HepG2 (cell line): ENCODE measurements at regions not wholly inside any gene's neighbourhood (a gene's known extent, or its start where the extent isn't known, plus 50 kb on each side); places are given as distances from the start of the nearest gene placed in this dataset.

ENCODE experiments used
- ATAC-seq: fragments of 200-7000 bp; cut with Tn5 transposase; 3 replicates; pipeline ENCODE4 v1.9.1; 2020; ENCODE audit warnings: mild to moderate bottlenecking, moderate library complexity
- BruUV-seq: library from RNA; stranded (reverse); fragments of 400-500 nt; replicated peaks from 2 replicates; lab custom pipeline; 2021; lab: Mats Ljungman, UMichigan
- CTCF ChIA-PET: fragments of 300-600 bp; formaldehyde crosslinking; extraction: SDS; loops from one replicate; lab custom pipeline; 2021; ENCODE audit warnings: low total read pairs, inconsistent platforms, low intra/inter-chr PET ratio; lab: Yijun Ruan, JAX
- POLR2A ChIA-PET: fragments of 350-600 bp; sonication (Branson Sonifier 250); formaldehyde crosslinking; loops from one replicate; lab custom pipeline; 2020; ENCODE audit warnings: antibody characterized with exemption, inconsistent platforms; lab: Yijun Ruan, JAX
- DNase-seq: peaks from one replicate; pipeline ENCODE4 v3.0.0-alpha.2; 2015; ENCODE audit warnings: low spot score
- FAIRE-seq: peaks from 3 replicates; lab custom pipeline; 2011; peaks lifted over from hg19 to GRCh38; lab: Jason Lieb, UNC
- H2AFZ ChIP-seq: one replicate; pipeline ENCODE4 v1.6.1; 2011; ENCODE audit warnings: low read length, inconsistent platforms
- H3K27ac ChIP-seq: fragments of 300-600 bp; 3 replicates; pipeline ENCODE4 v1.8.0; 2011; ENCODE audit warnings: mixed run types, mild to moderate bottlenecking, mixed read lengths, low read length, inconsistent platforms; ENCODE audit not compliant: insufficient read depth; ENCODE audit errors: extremely low read length
- H3K27me3 ChIP-seq, 2 experiments: fragments of 200-600 bp in 1 of 2; 2 replicates in 1 of 2; 3 replicates in 1 of 2; pipeline versions ENCODE4 v1.6.0 to v1.8.0; 2011; ENCODE audit warnings: low read length in 2 of 2, mild to moderate bottlenecking in 2 of 2, moderate library complexity in 2 of 2, inconsistent platforms in 1 of 2; ENCODE audit not compliant: insufficient read depth in 2 of 2, control insufficient read depth in 1 of 2
- H3K36me3 ChIP-seq, 2 experiments: fragments of 200-600 bp in 1 of 2; replicated peaks in 1 of 2; 2 replicates in 1 of 2; 3 replicates in 1 of 2; pipeline versions ENCODE4 v1.5.1 to v1.8.0; 2011; ENCODE audit warnings: low read length in 2 of 2, inconsistent platforms in 1 of 2; ENCODE audit not compliant: insufficient read depth in 2 of 2, control insufficient read depth in 1 of 2
- H3K4me1 ChIP-seq: 2 replicates; pipeline ENCODE4 v1.5.1; 2012; ENCODE audit warnings: low read length, inconsistent platforms; ENCODE audit not compliant: insufficient read depth
- H3K4me2 ChIP-seq: 2 replicates; pipeline ENCODE4 v1.6.0; 2011; ENCODE audit warnings: low read depth, low read length, inconsistent platforms
- H3K4me3 ChIP-seq, 3 experiments: fragments of 200-600 bp in 1 of 3; sonication (generic), shearing (Covaris generic) in 1 of 3; replicated peaks in 1 of 3; 2 replicates each; pipeline ENCODE4 v1.5.1; 2011 to 2016; ENCODE audit warnings: low read length in 3 of 3, inconsistent platforms in 2 of 3, low read depth in 2 of 3, mild to moderate bottlenecking in 2 of 3, control low read depth in 1 of 3, mixed read lengths in 1 of 3; ENCODE audit not compliant: insufficient read depth in 1 of 3
- H3K79me2 ChIP-seq: one replicate; pipeline ENCODE4 v1.6.1; 2011; ENCODE audit warnings: low read length, inconsistent platforms; ENCODE audit not compliant: insufficient read depth
- H3K9ac ChIP-seq: 2 replicates; pipeline ENCODE4 v1.6.0; 2011; ENCODE audit warnings: mild to moderate bottlenecking, low read depth, low read length, inconsistent platforms; ENCODE audit not compliant: insufficient read depth
- H3K9me3 ChIP-seq: 2 replicates; pipeline ENCODE4 v1.5.1; 2012; ENCODE audit warnings: mild to moderate bottlenecking, low read length
- H4K20me1 ChIP-seq: 2 replicates; pipeline ENCODE4 v1.6.0; 2011; ENCODE audit warnings: inconsistent platforms, mild to moderate bottlenecking, low read length, moderate library complexity; ENCODE audit not compliant: insufficient read depth
- MAFF ChIP-seq: IDR thresholded peaks from 2 replicates; pipeline ENCODE4 v1.6.1; 2011; ENCODE audit warnings: low read depth, low read length, improper control_type of control experiment
- NR3C1 ChIP-seq: sonication (generic); formaldehyde crosslinking; IDR thresholded peaks from 2 replicates; pipeline ENCODE4 v1.4.0; 2020; ENCODE audit warnings: missing genetic modification reagents
- TARDBP ChIP-seq: sonication (generic); formaldehyde crosslinking; IDR thresholded peaks from 2 replicates; pipeline ENCODE4 v1.8.0; 2022; ENCODE audit warnings: mild to moderate bottlenecking, missing genetic modification reagents
- ZBTB2 ChIP-seq: sonication (generic); formaldehyde crosslinking; IDR thresholded peaks from 2 replicates; pipeline ENCODE4 v1.8.0; 2022; ENCODE audit warnings: low read depth, missing genetic modification reagents
- ZNF251 ChIP-seq: sonication (generic); formaldehyde crosslinking; IDR thresholded peaks from 2 replicates; pipeline ENCODE4 v1.9.0; 2021; ENCODE audit warnings: mild to moderate bottlenecking, missing genetic modification reagents
- ZNF275 ChIP-seq: sonication (generic); formaldehyde crosslinking; IDR thresholded peaks from 2 replicates; pipeline ENCODE4 v1.8.0; 2022; ENCODE audit warnings: missing genetic modification reagents, mild to moderate bottlenecking, inconsistent platforms, borderline replicate concordance
- ZNF512B ChIP-seq: sonication (generic); formaldehyde crosslinking; IDR thresholded peaks from 2 replicates; pipeline ENCODE4 v1.5.1; 2020; ENCODE audit warnings: missing genetic modification reagents, mild to moderate bottlenecking, borderline replicate concordance
- ZNF713 ChIP-seq: sonication (generic); formaldehyde crosslinking; IDR thresholded peaks from 2 replicates; pipeline ENCODE4 v1.4.0; 2020; ENCODE audit warnings: mild to moderate bottlenecking, missing genetic modification reagents
- ZSCAN12 ChIP-seq: sonication (generic); formaldehyde crosslinking; IDR thresholded peaks from 2 replicates; pipeline ENCODE4 v1.9.0; 2021; ENCODE audit warnings: mild to moderate bottlenecking, missing genetic modification reagents
- in situ Hi-C: cut with HindIII; loops from 2 replicates; pipeline ENCODE4 v1.10.0; 2017; ENCODE audit warnings: low pct_unique_long_range_greater_than_20kb; ENCODE audit not compliant: extremely low pct_ligation_motif_present
- intact Hi-C: fragments of 100-400 bp; cut with micrococcal nuclease; formaldehyde crosslinking; loops from one replicate; pipeline ENCODE4 v1.10.0; 2022; ENCODE audit not compliant: unreplicated experiment

GRCh38 chr21:27805696-27806095 is 838.8 kb upstream of the ADAMTS5 start:
- H3K4me1 ChIP-seq, result no peaks in the 10 kb centered on the region
- no peak overlapping the region for H3K4me2 ChIP-seq
- H3K27ac ChIP-seq, result no peak overlapping the region
- TF ChIP-seq ZSCAN12 (CRISPR knock-in tag), result no peak
- TF ChIP-seq ZNF251 (CRISPR knock-in tag), result no peak
- no peak for TF ChIP-seq ZNF275 (CRISPR knock-in tag)
- TF ChIP-seq TARDBP, result no peak
- no peak for TF ChIP-seq ZNF512B
- no peak for TF ChIP-seq ZBTB2
- TF ChIP-seq NR3C1 (CRISPR knock-in tag), result no peak
- TF ChIP-seq ZNF713 (CRISPR knock-in tag), result no peak
- no peak for TF ChIP-seq MAFF
- H3K9ac ChIP-seq, result no peak overlapping the region
- ATAC-seq, result no peak
- H3K79me2 ChIP-seq, result no peaks in the 10 kb centered on the region
- no peak for FAIRE-seq
- no peaks in the 10 kb centered on the region for H4K20me1 ChIP-seq
- ChIA-PET POLR2A (no interaction called here), CTCF (no interaction called here)
- no peak overlapping the region for H2AFZ ChIP-seq
- DNase-seq, result no peak
- no TSS peak for BruUV-seq
- no peaks in the 10 kb centered on the region for H3K36me3 ChIP-seq
- peaks cover 84% of the 10 kb centered on the region for H3K9me3 ChIP-seq
- no peaks in the 10 kb centered on the region; a peak in 1 of 5 replicates for H3K27me3 ChIP-seq
- in situ Hi-C loops (no loop called here), intact Hi-C loops (no loop called here)
- no peak overlapping the region for H3K4me3 ChIP-seq
